Uterus (tissue), 2 donors: ENCODE measurements at regions not wholly inside any gene's neighbourhood (a gene's known extent, or its start where the extent isn't known, plus 50 kb on each side); places are given as distances from the start of the nearest gene placed in this dataset.

Experiments
- CTCF ChIP-seq, 4 experiments: fragments of 200-600 bp in 2 of 4; fragments of 450-650 bp in 2 of 4; sonication (generic) in 2 of 4; IDR thresholded peaks; one replicate each; pipeline ENCODE4 v1.5.1; 2016 to 2019; ENCODE audit warnings: antibody characterized with exemption in 4 of 4, mild to moderate bottlenecking in 2 of 4, moderate library complexity in 1 of 4
- POLR2A ChIP-seq, 2 donors: fragments of 450-650 bp; IDR thresholded peaks; one replicate each; pipeline ENCODE4 v1.6.1; 2016; ENCODE audit warnings: antibody characterized with exemption in 2 of 2, mild to moderate bottlenecking in 1 of 2, moderate library complexity in 1 of 2

- no peak for TF ChIP-seq POLR2A (IDR thresholded peaks at IDR 0.05)
- TF ChIP-seq CTCF (IDR thresholded peaks at IDR 0.05), result no peak
These were observed 249.2 kb downstream of the NR2F1-AS1 start for GRCh38 chr5:93331863-93332262.
